HS-27A (cell line): ENCODE measurements at regions not wholly inside any gene's neighbourhood (a gene's known extent, or its start where the extent isn't known, plus 50 kb on each side); places are given as distances from the start of the nearest gene placed in this dataset.
"Not testable (repeated sequence)": the region's sequence is repeated elsewhere in the genome, so short reads cannot be mapped to it uniquely, and the experiment has no call there.

Source experiments
- DNase-seq: peaks from one replicate; pipeline ENCODE4 v3.0.0-alpha.2; 2012; ENCODE audit warnings: low read depth, missing footprints

GRCh38 chr16:80915079-80915450, 91.6 kb downstream of the CMC2 start:
- no peak for DNase-seq

DNA sequence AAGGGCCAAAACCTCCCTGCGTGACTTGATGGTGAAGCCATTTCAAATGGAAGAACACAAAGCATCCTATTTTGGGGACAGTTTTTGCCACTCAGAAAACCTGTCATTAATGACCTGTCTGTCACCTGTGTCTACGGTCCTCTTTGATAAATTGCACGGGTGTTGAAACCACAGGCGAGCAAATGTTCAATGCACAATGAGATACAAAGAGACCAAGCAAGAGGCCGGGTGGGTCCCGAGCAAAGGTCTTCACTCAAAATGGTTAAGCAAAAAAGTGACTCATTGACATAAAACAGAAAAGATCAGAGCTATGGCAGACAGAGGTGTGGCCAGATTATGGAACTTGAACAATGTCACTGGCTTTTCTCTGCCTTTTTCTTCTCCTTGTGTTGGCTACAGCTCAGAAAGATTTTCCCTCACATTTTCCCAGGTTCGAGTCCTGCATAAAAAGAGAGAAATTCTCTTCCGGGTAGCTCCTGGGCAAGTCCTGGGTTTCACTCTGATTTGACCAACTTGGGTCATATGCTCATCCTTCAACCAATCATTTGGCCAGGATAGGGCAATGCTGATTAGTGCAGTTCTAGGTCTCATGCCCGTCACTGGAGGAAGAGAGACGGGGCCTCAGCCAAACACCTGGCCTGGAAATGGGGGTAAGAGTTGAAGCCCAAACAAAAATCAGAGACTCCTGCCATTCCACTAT, 92.2 kb downstream of the CMC2 start:
- no peak for DNase-seq

- no peak for DNase-seq
Measured at GRCh38 chr16:80913397-80913796, 93.3 kb downstream of the CMC2 start.

DNA sequence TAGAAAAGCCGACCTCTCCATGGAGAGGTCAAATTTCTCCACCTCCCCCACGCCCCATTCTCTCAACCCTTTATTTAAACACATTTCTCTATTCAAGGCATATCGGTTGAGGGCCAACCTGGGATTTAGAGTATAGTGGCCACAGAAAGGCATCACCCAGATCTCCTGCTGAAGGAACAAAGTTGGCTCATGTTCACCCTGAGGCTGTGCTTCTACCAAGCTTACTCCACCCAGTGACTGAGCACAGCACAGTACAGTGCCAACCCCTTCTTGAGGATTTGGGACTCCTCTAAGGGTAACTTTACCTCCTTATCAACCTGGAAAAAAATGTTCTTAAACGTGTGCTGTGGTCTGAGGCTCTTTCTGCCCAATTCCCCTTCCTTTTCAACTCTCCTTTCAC, 94.0 kb downstream of the CMC2 start:
- no peak for DNase-seq

DNA sequence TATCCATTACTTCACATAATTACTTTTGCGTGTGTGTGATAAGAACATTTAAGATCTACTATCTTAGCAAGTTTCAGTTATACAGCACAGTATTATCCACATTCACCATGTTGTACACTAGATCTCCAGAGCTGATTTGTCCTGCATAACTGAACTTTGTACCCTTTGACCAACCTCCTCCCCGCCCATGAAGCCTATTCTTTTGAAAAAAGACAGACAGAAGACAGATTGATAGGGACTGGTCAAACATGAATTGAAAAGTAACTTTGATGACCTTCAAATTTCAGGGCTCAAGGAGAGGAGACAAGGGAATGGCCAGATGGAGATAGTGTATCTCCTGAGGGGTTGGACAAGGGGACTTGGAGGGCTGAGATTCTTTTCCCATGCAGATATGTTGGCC, 96.3 kb downstream of the CMC2 start:
- DNase-seq, result no peak

DNA sequence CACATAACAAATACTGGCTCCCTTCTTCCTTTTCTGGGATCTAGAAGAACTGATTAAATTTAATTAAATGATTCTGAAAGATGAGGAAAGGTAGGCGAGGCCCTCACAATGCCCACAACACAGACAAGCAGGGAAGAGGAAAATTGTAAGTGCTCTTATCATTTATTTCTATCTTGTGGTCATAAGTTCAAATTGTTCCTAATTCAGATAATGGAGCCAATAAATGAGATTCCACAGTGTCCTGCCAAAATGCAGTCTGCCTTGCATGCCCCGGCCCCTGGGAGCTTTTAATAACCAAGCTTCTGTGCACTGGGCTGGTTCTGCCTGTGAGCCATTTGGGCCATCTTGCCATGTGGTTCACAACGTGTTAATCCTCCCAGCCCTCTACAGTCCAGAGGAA, 97.0 kb downstream of the CMC2 start:
- DNase-seq, result no peak

- DNase-seq, result not testable (repeated sequence)
Measured at GRCh38 chr16:80906169-80906568, 100.5 kb downstream of the CMC2 start.

- no peak for DNase-seq
Measured at GRCh38 chr16:80903616-80904015, 99.2 kb upstream of the CDYL2 start.

DNA sequence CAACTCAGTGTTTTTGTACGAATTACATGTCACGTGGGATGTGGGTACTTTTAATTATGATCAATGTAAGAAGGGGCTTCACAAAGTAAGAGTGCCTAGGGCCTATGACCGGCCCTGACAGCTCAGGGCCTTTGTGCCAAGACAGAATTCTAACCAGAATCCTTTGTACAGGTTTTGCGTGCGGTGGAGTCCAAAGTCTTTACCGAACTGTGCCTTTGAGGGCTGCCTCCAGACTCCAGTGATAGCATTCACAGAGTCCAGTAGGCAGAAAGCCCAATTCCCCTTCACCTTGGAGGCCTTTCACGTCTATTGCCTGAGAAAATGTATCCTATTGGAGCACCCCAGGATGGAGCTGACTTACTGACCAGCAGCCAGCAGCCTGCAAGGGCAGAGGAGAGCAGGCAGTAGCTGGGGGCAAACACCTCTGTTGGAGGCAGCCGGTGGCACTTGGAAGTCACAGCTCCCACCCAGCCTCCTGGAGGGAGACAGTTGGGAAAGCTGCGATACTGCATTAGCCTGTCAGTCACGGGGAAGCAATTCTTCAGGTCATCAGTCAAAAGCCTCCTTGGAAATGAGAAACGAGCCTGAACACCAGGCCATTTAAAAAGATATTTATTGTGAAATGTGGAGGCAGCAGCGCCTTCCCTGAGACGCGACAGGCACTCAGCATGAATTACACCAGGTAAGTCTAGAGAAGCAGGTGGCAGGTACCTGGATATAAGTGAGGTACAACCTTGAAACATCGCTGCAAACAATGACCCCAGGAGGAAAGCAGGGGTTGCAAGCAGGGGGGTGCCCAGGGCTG, 98.1 kb upstream of the CDYL2 start:
- no peak for DNase-seq

- DNase-seq, result no peak
Measured at GRCh38 chr16:80900593-80900954, 96.2 kb upstream of the CDYL2 start.

DNA sequence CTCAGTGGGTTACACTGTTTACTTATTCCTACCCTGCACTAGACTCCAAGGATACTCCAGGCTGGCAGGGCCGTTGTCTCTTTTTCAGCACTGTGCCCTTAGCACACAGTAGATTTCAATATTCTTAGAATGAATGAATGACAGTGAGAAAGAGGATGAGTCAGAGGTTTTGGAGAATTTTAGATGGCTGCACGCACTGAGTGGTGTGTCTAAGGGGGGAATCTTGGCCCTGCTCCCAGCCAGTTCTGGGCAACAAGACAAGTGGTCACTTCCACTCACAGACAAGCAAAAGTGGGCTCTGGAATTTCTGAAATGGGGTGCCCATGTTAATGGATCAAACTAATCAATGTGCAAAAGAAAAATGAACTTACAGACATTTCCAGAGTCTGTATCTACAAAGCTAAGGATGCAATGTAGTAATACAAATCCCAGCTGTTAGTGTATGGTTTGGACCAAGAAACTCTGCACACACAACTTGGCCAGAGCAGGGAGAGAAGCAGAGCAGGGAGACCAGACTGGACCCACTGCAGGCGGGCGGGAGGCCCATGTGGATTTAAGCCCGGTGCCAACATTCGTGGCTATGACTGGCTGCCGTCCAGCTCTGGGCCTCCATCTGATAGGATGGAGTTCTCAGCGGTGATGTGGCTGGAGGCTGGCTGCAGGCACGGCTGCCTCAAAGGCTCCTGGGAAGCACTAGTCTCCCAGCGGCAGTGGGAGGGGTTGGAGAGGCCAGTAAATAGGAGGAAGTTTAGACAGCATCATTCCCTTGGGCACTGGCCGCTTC, 95.6 kb upstream of the CDYL2 start:
- DNase-seq, result peak; percentile 76

DNA sequence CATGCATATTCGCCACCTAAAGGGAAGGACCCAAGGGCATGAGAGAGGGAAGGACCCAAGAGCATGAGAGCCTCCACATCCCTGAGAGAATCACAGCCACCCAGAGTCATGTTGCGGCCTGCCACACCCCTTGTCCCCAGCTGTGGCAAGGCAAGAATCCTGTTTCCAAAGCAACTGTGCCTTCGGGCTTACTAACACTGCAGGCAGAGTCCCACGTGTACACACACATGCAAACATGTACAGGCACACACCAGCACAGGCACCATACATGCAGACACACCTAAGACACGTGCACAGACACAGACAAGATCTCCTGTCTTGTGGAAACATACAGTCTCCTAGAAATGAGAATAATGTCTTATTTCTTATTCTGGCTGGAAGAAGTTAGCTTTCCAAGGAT, 92.4 kb upstream of the CDYL2 start:
- DNase-seq, result no peak

- DNase-seq, result no peak
Measured at GRCh38 chr16:80894091-80894490, 89.7 kb upstream of the CDYL2 start.

- DNase-seq, result no peak
Measured at GRCh38 chr16:80893686-80894085, 89.3 kb upstream of the CDYL2 start.

GRCh38 chr16:80892395-80892794, 88.0 kb upstream of the CDYL2 start:
- not testable (repeated sequence) for DNase-seq

- DNase-seq, result no peak
Measured at GRCh38 chr16:80889779-80890359, 85.5 kb upstream of the CDYL2 start.

GRCh38 chr16:80887062-80887461, 82.7 kb upstream of the CDYL2 start:
- no peak for DNase-seq

DNA sequence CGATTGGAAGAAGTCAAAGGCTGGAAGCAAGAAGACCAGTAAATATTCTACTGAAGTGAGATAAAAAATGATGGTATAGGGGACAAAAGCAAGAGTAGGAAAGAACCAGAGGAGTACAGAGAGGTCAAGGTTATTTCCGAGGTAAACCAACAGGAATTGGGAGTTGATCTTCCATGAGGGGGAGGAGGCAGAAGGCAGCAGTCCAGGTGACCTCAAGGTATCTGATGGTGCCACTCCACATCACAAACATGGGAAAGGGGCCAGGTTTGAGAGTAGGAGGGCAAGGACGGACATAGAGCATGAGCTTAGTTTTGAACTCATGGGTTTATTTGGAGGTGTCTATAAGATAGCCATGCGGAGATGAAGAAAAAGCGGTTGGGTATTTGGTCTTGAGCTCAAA, 79.4 kb upstream of the CDYL2 start:
- no peak for DNase-seq

DNA sequence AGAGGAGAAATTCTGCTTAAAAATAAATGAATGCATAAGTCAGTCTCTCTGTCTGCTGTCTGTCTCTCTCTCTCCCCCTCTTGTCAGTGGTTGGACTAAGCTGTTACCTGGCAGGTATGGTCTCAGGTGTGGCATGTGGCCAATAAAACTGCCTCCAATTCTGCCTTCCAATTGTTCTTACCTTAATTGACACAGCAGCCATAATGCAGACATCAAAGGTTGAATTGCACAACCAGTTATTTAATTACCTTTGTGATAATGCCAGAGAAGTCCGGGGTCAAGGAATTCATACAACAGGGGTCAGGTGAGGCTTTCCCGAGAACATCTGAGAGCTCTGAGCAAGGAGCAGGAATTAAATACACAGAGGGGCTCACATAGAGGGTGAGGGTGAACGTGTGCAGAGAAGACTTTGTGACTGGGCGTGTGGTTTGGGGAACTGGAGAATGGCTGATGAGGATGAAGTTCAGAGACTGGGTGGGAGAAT, 78.8 kb upstream of the CDYL2 start:
- DNase-seq, result no peak

- no peak for DNase-seq
Measured at GRCh38 chr16:80875616-80876015, 71.2 kb upstream of the CDYL2 start.

- no peak for DNase-seq
Measured at GRCh38 chr16:80874925-80875324, 70.5 kb upstream of the CDYL2 start.

DNA sequence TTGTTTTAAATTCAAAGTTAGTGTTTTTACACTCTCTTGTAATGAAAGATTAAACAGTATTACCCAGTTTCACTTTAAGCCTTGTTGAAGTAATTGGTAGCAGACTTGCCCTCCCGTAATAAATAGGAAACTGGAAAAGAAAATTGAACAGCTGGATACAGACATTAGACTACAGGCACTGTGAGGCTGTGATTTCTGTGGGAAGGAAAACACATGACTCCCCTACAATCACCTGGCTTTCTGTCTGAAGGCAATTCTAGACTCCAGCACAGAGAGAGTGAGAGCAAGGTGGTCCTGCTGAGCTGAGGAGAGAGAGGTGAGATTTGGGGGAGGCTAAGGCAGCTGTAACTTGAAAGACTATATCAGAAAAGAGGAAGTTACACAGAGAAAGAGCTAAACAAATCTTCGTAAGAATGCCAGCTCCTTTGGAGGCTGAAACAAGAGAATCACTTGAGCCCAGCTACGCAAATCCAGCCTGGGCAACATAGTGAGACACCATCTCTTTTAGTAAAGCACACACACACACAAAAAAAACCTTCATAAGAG, 57.8 kb upstream of the CDYL2 start:
- DNase-seq, result no peak
